ENCODE measurements at regions not wholly inside any gene's neighbourhood (a gene's known extent, or its start where the extent isn't known, plus 50 kb on each side); places are given as distances from the start of the nearest gene placed in this dataset.

GRCh38 chr4:130257271-130257670 is 1161.3 kb downstream of the C4orf33 start:
- Mint-ChIP-seq H3K27me3 (ENCODE audit: low read depth in 3 of 3) (no peaks in the 10 kb centered on the region), H3K4me3 (no peak overlapping the region), H3K4me1 (no peaks in the 10 kb centered on the region), H3K9me3 (peaks cover 0 to 2% (median 0%) of the 10 kb centered on the region in 7 donors), H3K36me3 (no peaks in the 10 kb centered on the region), H3K27ac (no peak overlapping the region)
- TF ChIP-seq CTCF (IDR thresholded peaks at IDR 0.05) = no peak
- Histone ChIP-seq H3K9me3 (replicated peaks in 1 of 2; ENCODE audit: control insufficient read depth in 1 of 2, insufficient read depth in 1 of 2, low read length in 2 of 2) (no peaks in the 10 kb centered on the region), H3K27ac (ENCODE audit: low read depth in 1 of 2, low read length in 2 of 2) (no peak overlapping the region), H3K79me2 (ENCODE audit: insufficient read depth, low read length) (no peaks in the 10 kb centered on the region), H3K9ac (ENCODE audit: insufficient read depth, low read length, poor library complexity, severe bottlenecking) (no peak overlapping the region), H2AFZ (ENCODE audit: insufficient read depth, low read depth, low read length, poor library complexity, severe bottlenecking) (no peak overlapping the region), H3K4me2 (replicated peaks; ENCODE audit: extremely low read depth, low read length, poor library complexity, severe bottlenecking) (no peak overlapping the region), H3K27me3 (ENCODE audit: control insufficient read depth in 2 of 2, insufficient read depth in 2 of 2, low read length in 2 of 2) (no peaks in the 10 kb centered on the region), H3K4me1 (ENCODE audit: control insufficient read depth in 1 of 2, insufficient read depth in 2 of 2, low read length in 2 of 2) (no peaks in the 10 kb centered on the region), H3K4me3 (replicated peaks in 1 of 3; ENCODE audit: low read depth in 2 of 3, low read length in 3 of 3) (no peak overlapping the region), H3K36me3 (replicated peaks in 1 of 2; ENCODE audit: control insufficient read depth in 1 of 2, insufficient read depth in 2 of 2, low read length in 2 of 2) (no peaks in the 10 kb centered on the region), H4K20me1 (ENCODE audit: insufficient read depth, low read length) (no peaks in the 10 kb centered on the region)
- no CpG with 5 or more reads among the region's 2 CpGs for WGBS (ENCODE audit: insufficient coverage)
- DNase-seq = no peak
- intact Hi-C loops (cut with micrococcal nuclease) = no loop called here

GRCh38 chr4:130266814-130267213 is 1170.9 kb downstream of the C4orf33 start:
- intact Hi-C loops (cut with micrococcal nuclease) = no loop called here
- H3K27ac ChIP-seq (ENCODE audit: low read depth in 1 of 2, low read length in 2 of 2) = no peak overlapping the region
- H3K9me3 Mint-ChIP-seq = peaks cover 0 to 9% (median 5%) of the 10 kb centered on the region in 7 donors
- H3K4me3 ChIP-seq (replicated peaks in 1 of 3; ENCODE audit: low read depth in 2 of 3, low read length in 3 of 3) = no peak overlapping the region
- peaks cover 0 to 9% of the 10 kb centered on the region in 2 donors for H3K9me3 ChIP-seq (replicated peaks in 1 of 2; ENCODE audit: control insufficient read depth in 1 of 2, insufficient read depth in 1 of 2, low read length in 2 of 2)
- H4K20me1 ChIP-seq (ENCODE audit: insufficient read depth, low read length) = no peaks in the 10 kb centered on the region
- no peak overlapping the region for H2AFZ ChIP-seq (ENCODE audit: insufficient read depth, low read depth, low read length, poor library complexity, severe bottlenecking)
- H3K79me2 ChIP-seq (ENCODE audit: insufficient read depth, low read length) = no peaks in the 10 kb centered on the region
- H3K27ac Mint-ChIP-seq = no peak overlapping the region
- no peaks in the 10 kb centered on the region for H3K36me3 ChIP-seq (replicated peaks in 1 of 2; ENCODE audit: control insufficient read depth in 1 of 2, insufficient read depth in 2 of 2, low read length in 2 of 2)
- H3K4me2 ChIP-seq (replicated peaks; ENCODE audit: extremely low read depth, low read length, poor library complexity, severe bottlenecking) = no peak overlapping the region
- no peaks in the 10 kb centered on the region for H3K4me1 ChIP-seq (ENCODE audit: control insufficient read depth in 1 of 2, insufficient read depth in 2 of 2, low read length in 2 of 2)
- TF ChIP-seq CTCF (IDR thresholded peaks at IDR 0.05) = no peak
- no peak overlapping the region for H3K9ac ChIP-seq (ENCODE audit: insufficient read depth, low read length, poor library complexity, severe bottlenecking)
- DNase-seq = no peak
- no peaks in the 10 kb centered on the region for H3K27me3 Mint-ChIP-seq (ENCODE audit: low read depth in 3 of 3)
- 67% methylated on average over 1 of the region's 2 CpGs for whole genome bisulfite sequencing (ENCODE audit: insufficient coverage)
- no peaks in the 10 kb centered on the region for H3K27me3 ChIP-seq (ENCODE audit: control insufficient read depth in 2 of 2, insufficient read depth in 2 of 2, low read length in 2 of 2)
- H3K36me3 Mint-ChIP-seq = no peaks in the 10 kb centered on the region
- H3K4me3 Mint-ChIP-seq = no peak overlapping the region
- no peaks in the 10 kb centered on the region for H3K4me1 Mint-ChIP-seq
